Nephron progenitor cell (in vitro differentiated cells): ENCODE measurements at regions not wholly inside any gene's neighbourhood (a gene's known extent, or its start where the extent isn't known, plus 50 kb on each side); places are given as distances from the start of the nearest gene placed in this dataset.

Experiments
- DNase-seq: peaks from one replicate; pipeline ENCODE4 v3.0.0; 2021
- H3K27ac Mint-ChIP-seq: 2 replicates; pipeline ENCODE4 v1.8.0; 2021; ENCODE audit warnings: mild to moderate bottlenecking, moderate library complexity, mixed read lengths
- H3K27me3 Mint-ChIP-seq: 2 replicates; pipeline ENCODE4 v1.8.0; 2021; ENCODE audit warnings: mild to moderate bottlenecking, low read depth, mixed read lengths; ENCODE audit not compliant: poor library complexity
- H3K36me3 Mint-ChIP-seq: 2 replicates; pipeline ENCODE4 v1.8.0; 2021; ENCODE audit warnings: low read depth, mixed read lengths
- H3K4me1 Mint-ChIP-seq: 2 replicates; pipeline ENCODE4 v1.8.0; 2021; ENCODE audit warnings: mixed read lengths
- H3K4me3 Mint-ChIP-seq: 2 replicates; pipeline ENCODE4 v1.8.0; 2021; ENCODE audit warnings: mild to moderate bottlenecking, moderate library complexity, mixed read lengths
- H3K9me3 Mint-ChIP-seq: 2 replicates; pipeline ENCODE4 v1.8.0; 2021; ENCODE audit warnings: mild to moderate bottlenecking, moderate library complexity, mixed read lengths
- TF ChIP-seq, protein P1 (sequence below): fragments of 200-600 bp; sonication (generic); IDR thresholded peaks from 2 replicates; pipeline ENCODE4 v1.5.0; 2021; ENCODE audit warnings: antibody characterized with exemption

DNA sequence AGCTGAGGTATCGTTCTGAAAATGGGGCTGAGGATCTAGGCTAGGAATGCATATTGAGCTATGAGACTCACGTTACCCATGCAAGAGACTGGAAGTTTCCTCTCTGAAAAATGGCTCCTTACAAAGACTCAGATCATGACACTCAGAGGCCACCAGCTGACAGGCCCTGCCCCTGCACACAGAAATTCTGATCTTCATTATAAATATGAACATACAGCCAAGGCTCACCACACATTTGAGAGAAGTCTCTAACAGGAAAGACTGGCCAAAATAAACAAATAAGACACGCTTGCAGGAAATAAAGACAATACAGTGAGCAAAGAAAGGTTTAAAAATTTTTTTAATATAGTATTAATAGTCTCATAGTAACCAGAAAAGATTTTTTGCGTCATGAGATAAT lies 365.9 kb downstream of the NFIB start:
- Mint-ChIP-seq H3K4me3 (no peak overlapping the region), H3K36me3 (peaks cover 12% of the 10 kb centered on the region), H3K27me3 (no peaks in the 10 kb centered on the region), H3K4me1 (peaks cover 12% of the 10 kb centered on the region), H3K27ac (no peak overlapping the region), H3K9me3 (peaks cover 14% of the 10 kb centered on the region)
- no peak for DNase-seq
- TF ChIP-seq, protein P1, sequence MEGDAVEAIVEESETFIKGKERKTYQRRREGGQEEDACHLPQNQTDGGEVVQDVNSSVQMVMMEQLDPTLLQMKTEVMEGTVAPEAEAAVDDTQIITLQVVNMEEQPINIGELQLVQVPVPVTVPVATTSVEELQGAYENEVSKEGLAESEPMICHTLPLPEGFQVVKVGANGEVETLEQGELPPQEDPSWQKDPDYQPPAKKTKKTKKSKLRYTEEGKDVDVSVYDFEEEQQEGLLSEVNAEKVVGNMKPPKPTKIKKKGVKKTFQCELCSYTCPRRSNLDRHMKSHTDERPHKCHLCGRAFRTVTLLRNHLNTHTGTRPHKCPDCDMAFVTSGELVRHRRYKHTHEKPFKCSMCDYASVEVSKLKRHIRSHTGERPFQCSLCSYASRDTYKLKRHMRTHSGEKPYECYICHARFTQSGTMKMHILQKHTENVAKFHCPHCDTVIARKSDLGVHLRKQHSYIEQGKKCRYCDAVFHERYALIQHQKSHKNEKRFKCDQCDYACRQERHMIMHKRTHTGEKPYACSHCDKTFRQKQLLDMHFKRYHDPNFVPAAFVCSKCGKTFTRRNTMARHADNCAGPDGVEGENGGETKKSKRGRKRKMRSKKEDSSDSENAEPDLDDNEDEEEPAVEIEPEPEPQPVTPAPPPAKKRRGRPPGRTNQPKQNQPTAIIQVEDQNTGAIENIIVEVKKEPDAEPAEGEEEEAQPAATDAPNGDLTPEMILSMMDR: no peak

DNA sequence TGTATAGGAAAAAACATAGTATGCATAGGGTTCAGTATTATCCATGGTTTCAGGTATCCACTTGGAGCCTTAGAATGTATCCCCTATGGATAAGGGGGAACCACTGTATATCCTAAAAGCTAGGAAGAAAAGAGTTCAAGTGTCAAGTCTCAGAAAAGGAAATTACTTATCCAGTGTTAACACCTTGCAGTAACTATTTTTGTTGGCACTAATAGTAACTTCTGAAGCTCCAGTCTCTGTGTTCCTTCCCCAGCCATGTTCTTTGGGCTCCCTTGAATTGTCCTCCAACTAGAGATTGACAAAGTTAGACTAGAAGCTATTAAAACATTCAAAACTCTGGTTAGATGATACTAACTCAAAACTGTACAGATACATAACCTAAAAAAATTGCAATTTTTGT lies 370.8 kb downstream of the NFIB start:
- Mint-ChIP-seq H3K4me1 (peaks cover 39% of the 10 kb centered on the region), H3K36me3 (no peaks in the 10 kb centered on the region), H3K4me3 (no peak overlapping the region), H3K27ac (no peak overlapping the region), H3K9me3 (peaks cover 2% of the 10 kb centered on the region), H3K27me3 (peaks cover 6% of the 10 kb centered on the region)
- DNase-seq: no peak
- TF ChIP-seq, protein P1: no peak

DNA sequence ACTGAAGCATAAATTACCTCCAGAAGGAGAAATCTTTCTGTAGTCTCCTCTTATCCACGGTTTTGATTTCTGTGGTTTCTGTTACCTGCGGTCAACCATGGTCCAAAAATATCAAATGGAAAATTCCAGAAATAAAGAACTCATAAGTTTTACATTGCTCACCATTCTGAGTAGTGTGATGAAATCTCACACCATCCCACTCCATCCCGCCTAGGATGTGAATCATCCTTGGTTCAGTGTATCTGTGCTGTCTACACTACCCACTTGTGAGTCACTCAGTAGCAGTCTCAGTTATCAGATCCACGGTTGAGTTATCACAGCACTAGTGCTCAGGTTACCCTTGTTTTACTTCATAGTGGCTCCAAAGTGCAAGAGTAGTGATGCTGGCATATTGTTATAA lies 371.2 kb downstream of the NFIB start:
- Mint-ChIP-seq H3K4me1 (peaks cover 39% of the 10 kb centered on the region), H3K27ac (peak overlapping the region; percentile 92), H3K4me3 (no peak overlapping the region), H3K36me3 (no peaks in the 10 kb centered on the region), H3K9me3 (no peaks in the 10 kb centered on the region), H3K27me3 (peaks cover 6% of the 10 kb centered on the region)
- DNase-seq: no peak
- TF ChIP-seq, protein P1: no peak

DNA sequence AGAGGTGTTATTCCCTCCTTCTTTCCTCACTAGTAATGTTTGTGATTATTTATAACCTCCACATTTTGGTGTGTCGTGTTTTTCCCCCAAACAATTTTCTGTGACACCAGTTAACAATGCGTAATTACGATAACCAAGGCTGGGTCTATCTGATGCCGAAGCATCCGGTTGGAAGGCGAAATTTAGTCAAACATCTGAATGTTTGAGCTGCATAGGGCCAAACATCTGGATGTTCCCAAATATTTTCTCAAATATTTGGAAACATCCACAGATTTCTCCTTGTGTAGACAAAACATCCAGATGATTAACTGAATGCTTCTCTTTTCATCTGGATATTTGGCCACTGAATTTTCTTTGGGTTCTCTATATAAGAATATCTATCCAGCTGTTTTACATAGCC lies 371.7 kb downstream of the NFIB start:
- Mint-ChIP-seq H3K9me3 (no peaks in the 10 kb centered on the region), H3K27me3 (peaks cover 6% of the 10 kb centered on the region), H3K4me1 (peaks cover 39% of the 10 kb centered on the region), H3K4me3 (no peak overlapping the region), H3K36me3 (no peaks in the 10 kb centered on the region), H3K27ac (no peak overlapping the region)
- DNase-seq: no peak
- TF ChIP-seq, protein P1: no peak

DNA sequence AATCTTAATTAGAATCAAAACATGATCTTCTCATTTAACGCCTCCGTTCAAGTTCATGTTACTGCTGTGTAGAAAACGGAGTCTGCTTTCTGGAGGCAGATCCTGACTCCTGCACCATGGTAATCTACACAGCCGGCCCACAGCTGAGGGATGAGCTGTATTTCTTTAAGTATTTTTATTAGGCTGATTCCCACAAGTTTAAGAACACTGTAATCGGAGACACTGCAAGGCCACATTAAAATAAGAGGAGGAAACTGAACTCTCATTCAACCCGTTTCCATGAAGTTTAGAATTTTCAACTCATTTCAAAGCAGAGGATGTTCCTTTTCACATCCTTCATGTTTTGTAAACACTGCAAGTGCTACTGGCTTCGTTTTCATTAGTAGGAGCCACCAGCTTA lies 372.2 kb downstream of the NFIB start:
- H3K9me3 Mint-ChIP-seq: no peaks in the 10 kb centered on the region
- no peaks in the 10 kb centered on the region for H3K36me3 Mint-ChIP-seq
- H3K4me1 Mint-ChIP-seq: peaks cover 39% of the 10 kb centered on the region

More for the DNA sequence above, 372.2 kb downstream of the NFIB start:
- peaks cover 6% of the 10 kb centered on the region for H3K27me3 Mint-ChIP-seq
- no peak overlapping the region for H3K4me3 Mint-ChIP-seq
- no peak overlapping the region for H3K27ac Mint-ChIP-seq
- no peak for DNase-seq
- TF ChIP-seq, protein P1: no peak
